HG02970 (cell line): ENCODE measurements at regions not wholly inside any gene's neighbourhood (a gene's known extent, or its start where the extent isn't known, plus 50 kb on each side); places are given as distances from the start of the nearest gene placed in this dataset.

Experiments used
- ATAC-seq: cut with Tn5 transposase; IDR thresholded peaks from one replicate; pipeline ENCODE4 v1.9.1; 2021; ENCODE audit warnings: mild to moderate bottlenecking, moderate library complexity, moderate number of reproducible peaks; ENCODE audit not compliant: unreplicated experiment, low FRiP score

DNA sequence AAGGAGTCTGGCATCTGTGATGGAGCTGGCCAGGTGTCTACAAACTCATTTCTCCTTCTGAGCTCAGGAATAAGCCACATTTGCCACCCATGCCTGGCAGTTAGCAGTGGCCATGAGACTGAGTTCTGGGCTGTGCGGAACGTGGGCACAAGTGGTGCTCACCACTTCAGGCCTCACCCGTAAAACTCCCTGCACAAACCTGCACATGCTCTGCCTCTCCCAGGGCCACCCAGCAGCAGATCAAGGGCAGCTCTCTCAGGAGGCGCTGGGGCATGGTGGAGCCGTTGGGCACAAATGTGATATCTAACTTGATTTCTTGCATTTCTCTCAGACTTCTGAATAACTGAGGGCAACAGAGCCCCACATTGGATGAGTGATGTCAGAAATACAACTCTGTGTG is 269.5 kb downstream of the HIVEP2 start:
- ATAC-seq = no peak

DNA sequence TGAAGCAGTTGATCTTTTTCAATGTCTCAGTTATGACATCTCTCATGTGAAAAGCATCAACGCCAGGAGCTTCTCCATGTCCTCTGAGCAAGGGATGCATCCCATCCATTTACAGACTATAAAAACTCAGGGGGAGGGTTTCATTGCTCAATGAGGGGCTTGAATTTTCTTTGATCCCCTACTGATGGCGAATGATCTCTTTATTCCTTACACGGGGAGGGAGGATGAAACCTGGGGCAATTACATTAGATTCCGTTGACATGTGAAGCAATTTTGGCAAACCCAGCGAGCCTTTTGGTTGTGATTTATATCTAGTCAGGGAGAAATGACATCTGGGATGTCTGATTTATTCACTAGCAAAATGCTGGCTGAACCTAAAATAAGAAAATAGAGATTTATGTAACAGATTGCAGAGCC is 268.9 kb downstream of the HIVEP2 start:
- no peak for ATAC-seq

DNA sequence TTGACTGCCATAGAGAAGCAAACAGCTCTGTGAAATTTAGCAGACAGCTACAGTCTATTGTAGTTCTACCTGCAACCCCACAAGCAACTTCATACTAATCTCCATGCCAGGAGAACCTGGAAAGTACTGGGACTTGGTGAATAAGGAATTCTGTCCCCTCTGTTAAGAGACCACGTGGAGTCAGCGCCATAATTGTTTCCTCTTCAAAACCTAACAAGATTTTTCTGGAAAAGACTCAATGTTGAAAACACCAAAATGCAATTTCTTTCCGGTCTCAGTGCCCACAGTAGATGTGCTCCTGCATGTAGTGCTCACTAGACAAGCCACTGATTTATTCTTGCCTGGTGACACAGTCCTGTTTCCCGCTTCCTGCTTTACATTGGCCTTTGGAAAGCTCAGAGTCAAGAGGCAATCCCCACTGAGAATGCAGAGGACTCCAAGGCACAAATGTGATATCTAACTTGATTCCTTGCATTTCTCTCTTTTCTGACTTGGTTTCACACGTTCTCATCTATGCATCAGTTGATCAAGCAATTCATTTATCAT is 268.3 kb downstream of the HIVEP2 start:
- ATAC-seq = no peak

GRCh38 chr6:142679907-142680700 is 264.9 kb downstream of the HIVEP2 start:
- ATAC-seq = no peak

GRCh38 chr6:142681099-142681498 is 263.9 kb downstream of the HIVEP2 start:
- ATAC-seq = no peak

DNA sequence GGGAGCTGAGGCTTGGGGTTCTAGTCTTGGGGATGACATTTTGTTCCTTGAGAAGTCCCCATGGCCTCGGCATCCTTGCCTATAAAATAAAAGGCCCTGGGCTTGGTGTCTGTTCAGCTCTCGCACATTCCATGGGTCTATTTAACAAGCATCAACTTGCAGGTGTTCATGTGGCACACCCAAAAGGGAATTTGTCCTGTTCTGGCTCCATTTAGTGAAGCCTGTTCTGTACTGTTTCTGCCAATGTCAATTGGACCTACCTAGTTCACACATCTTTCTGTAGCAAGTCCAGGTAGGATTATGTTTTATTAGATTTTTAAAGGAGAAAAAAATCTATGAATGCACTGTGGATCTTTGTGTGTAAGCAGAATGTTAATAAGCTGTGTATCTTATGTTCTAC is 262.0 kb downstream of the HIVEP2 start:
- no peak for ATAC-seq

GRCh38 chr6:142683714-142684141 is 261.2 kb downstream of the HIVEP2 start:
- ATAC-seq = no peak

- no peak for ATAC-seq
These were observed 260.6 kb downstream of the HIVEP2 start for GRCh38 chr6:142684371-142684770.

DNA sequence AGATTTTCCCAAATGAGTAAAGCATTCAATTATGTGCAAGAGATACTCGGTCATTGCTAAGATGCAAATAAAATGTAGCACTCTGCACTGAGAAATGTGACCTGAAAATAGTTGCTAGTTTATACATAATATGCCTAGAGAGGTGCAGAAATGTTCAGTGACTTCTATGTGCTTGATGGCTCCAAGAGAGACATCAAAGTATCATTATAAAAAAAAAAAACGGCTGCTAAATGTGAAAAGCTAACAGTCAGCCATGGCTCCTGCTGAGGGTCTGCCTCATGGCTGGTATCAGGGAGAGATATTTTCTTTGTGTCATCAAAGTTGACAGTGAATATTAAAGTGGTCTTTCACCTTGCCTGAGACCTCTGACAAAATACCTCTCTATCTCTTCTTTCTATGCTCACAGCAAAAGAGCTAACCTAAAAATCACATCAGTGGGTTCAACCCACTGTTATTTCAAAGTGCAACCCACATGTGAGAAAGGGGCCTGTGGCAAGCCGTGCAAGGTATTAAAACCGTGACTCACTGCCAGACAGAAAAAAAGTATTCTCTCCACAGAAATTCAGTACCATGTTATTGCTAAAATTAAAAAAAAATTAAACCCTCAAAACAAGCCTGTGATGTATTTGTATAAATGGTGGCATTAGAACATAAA is 259.0 kb downstream of the HIVEP2 start:
- no peak for ATAC-seq

DNA sequence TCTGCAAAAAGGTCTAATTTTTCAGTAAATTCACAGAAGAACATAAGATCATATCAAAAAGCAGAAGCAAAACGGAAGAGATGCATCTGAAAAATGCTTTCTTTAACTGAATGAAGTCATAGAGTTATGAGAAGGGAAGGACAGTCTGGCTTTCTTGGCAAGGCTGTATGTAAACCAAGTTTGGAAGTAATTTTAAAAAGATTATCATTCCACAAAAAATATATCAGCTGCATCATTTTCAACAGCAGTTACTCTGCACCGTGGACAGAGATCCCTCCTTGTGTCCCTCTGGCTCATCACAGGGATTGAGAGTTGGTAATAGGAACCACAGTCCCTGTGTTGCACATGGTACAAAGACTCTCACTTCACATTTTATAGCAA is 258.5 kb downstream of the HIVEP2 start:
- no peak for ATAC-seq

- ATAC-seq = no peak
These were observed 252.0 kb downstream of the HIVEP2 start for GRCh38 chr6:142692942-142693341.

DNA sequence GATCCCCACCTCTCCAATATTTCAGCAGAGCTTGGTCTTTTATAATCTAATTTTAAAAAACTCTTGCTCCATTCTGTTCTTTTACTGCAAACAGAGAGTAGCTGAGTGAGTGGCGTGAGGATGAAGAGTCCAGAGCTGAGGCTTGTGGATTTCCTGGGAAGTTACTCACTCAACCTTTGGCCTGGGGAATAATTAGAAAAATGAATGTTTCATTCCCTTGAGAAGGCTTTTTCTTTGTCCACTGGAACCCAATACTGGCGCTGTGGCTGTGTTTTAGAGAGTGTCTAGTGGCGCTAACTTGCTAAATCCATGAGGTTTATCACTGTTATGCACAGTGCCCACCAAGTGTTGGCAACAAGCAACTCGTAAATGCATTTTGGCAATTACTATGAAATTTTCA is 251.5 kb downstream of the HIVEP2 start:
- ATAC-seq = no peak

DNA sequence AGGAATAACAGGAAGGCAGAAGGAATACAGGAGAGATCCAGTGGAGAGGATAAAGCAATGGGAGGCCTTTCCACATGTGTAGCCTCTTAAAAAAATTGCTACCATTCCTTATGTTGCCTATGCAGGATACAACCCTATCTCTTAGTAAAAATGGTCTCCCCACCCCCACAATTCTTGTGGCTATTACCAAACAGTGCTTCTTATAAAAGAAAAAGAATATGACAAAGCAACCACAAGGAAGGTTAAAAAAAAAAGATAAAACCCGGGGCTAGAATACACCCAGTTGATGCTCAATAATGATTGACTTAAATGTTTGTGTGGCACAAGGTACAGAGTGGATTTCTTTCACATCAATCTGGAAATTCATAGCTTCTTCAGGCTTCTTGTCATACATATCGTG is 250.9 kb downstream of the HIVEP2 start:
- ATAC-seq = no peak

DNA sequence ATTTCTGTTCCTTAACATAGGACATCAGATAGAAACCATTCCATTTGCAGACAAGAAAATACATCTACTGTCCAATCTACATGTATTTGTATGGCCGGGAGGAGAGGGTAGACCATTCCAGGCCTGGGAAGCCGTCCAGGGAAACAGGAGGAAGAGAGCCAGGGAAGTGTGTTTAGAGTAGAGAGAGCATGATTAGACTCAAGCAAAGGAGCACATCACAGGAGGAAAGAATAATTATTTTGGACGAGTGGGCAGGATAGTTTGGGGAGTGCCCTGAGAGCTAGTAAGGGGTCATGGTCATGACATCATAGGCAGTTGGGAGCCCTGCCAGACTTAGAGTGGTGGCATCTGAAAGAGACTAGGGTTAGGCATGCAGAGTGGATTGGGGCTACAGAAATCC is 250.0 kb downstream of the HIVEP2 start:
- no peak for ATAC-seq

GRCh38 chr6:142696123-142697000 is 248.6 kb downstream of the HIVEP2 start:
- ATAC-seq = no peak

GRCh38 chr6:142697001-142697335 is 248.0 kb downstream of the HIVEP2 start:
- no peak for ATAC-seq

DNA sequence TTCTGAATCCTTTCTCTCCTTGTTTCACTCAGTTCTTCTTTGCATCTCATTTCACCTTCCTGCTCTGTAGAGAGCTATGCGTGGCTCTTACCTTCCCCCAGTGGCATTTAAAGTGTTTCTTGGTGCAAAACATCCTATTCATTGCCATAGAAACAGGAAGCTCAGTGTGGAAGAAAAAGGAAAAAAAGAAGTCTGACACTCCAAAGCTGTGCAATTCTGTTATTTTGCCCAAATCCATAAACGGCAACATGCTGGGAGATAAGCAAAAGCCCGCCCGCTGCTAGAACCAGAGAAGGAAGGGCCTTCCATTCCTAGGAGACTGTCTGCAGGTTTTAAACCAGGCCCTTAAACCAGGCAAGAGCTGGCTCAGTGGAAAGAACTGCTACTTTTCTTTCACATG is 247.1 kb downstream of the HIVEP2 start:
- no peak for ATAC-seq

DNA sequence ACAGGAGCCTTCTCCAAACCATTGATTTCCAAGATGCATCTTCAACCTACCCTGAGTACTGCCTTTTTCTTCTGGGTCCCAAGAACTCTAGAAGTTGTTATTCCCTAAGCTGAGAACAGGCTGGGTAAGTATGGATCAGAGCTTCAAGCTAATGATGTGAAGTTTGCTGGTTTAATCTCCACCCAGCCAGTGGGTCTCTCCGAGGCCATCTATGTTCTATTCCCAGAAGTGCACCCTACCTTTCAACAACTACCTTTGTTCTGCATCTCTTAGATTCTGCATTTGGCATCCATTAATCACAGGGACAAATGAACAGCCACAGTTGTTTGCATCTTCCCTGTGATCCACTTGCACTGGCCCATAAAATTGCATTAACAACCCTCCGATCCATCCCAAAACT is 246.2 kb downstream of the HIVEP2 start:
- no peak for ATAC-seq

DNA sequence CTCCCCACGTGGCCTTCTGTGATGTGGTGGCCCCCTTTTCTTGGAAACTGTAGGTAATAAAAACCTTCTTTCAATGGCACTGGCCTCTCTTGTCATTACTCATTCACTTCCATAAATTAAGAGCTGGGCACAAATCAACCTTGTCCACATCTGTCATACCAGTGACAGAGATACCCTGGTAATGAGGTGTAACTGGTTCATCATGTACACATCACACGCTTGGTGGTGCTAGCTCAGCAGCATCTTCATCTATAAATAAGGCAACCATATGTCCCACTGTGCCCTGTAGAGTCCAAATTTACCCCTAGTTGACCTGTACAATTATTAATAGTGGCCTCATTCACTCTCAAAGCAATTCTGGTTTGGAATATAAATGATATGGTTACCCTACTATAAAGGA is 245.6 kb downstream of the HIVEP2 start:
- ATAC-seq = no peak

- no peak for ATAC-seq
These were observed 244.9 kb downstream of the HIVEP2 start for GRCh38 chr6:142700032-142700431.

DNA sequence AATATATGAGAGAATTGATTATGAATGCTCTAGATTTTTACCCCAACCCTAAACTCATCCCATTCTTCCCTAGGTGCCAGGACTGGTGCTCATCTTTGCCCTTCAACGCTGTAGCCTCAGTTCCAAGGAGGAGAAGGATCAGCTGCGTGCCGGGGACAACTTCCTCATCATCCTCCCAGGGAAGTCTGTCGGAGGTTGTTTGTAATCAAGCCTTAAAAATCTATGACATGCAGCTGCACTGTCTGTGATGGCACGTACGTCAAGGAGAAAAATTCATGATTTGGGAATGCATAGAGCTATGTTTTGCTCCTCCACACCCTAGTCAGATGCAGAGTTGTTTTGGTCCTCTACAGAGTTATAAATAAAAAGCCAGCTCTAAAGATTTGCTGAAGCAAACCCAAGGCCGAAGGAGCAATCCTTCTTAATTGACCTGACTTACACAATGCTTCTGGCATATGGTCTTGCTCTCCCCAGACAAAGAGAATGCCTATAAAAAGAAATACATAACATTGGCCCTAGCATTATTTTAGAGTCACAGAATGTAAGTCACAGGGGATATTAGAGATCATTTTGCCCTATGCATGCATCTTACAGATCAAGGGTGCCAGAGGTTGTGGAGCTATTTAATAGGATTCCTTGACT is 244.2 kb downstream of the HIVEP2 start:
- ATAC-seq = no peak
